ENCODE measurements at regions not wholly inside any gene's neighbourhood (a gene's known extent, or its start where the extent isn't known, plus 50 kb on each side); places are given as distances from the start of the nearest gene placed in this dataset.
A peak's percentile ranks its signal among the peaks of the same experiment; 100 is the strongest.

- no peak for TF ChIP-seq CTCF (IDR thresholded peaks at IDR 0.05; ENCODE audit: insufficient read depth, low read depth, low read length)
- peak; percentile 8 for DNase-seq (ENCODE audit: low read depth)
- no peak overlapping the region for H3K4me3 ChIP-seq (ENCODE audit: low read depth, low read length)
Observed at GRCh38 chr5:93890657-93891056, 149.3 kb upstream of the POU5F2 start.

GRCh38 chr5:93887678-93888077, 146.3 kb upstream of the POU5F2 start:
- no peak overlapping the region for H3K4me3 ChIP-seq (ENCODE audit: low read depth, low read length)
- no peak for TF ChIP-seq CTCF (IDR thresholded peaks at IDR 0.05; ENCODE audit: insufficient read depth, low read depth, low read length)
- DNase-seq (ENCODE audit: low read depth), result no peak

GRCh38 chr5:93886917-93887361, 145.5 kb upstream of the POU5F2 start:
- no peak for TF ChIP-seq CTCF (IDR thresholded peaks at IDR 0.05; ENCODE audit: insufficient read depth, low read depth, low read length)
- peak; percentile 33 for DNase-seq (ENCODE audit: low read depth)
- H3K4me3 ChIP-seq (ENCODE audit: low read depth, low read length), result peak overlapping the region; percentile 0

GRCh38 chr5:93886098-93886806, 144.9 kb upstream of the POU5F2 start:
- no peak for DNase-seq (ENCODE audit: low read depth)

GRCh38 chr5:93884254-93884653, 142.9 kb upstream of the POU5F2 start:
- no peak for TF ChIP-seq CTCF (IDR thresholded peaks at IDR 0.05; ENCODE audit: insufficient read depth, low read depth, low read length)
- H3K4me3 ChIP-seq (ENCODE audit: low read depth, low read length), result no peak overlapping the region
- no peak for DNase-seq (ENCODE audit: low read depth)

More at GRCh38 chr5:93886098-93886806, 144.9 kb upstream of the POU5F2 start:
- TF ChIP-seq CTCF (IDR thresholded peaks at IDR 0.05; ENCODE audit: insufficient read depth, low read depth, low read length), result no peak
- H3K4me3 ChIP-seq (ENCODE audit: low read depth, low read length), result no peak overlapping the region

GRCh38 chr5:93883459-93883858, 142.1 kb upstream of the POU5F2 start:
- DNase-seq (ENCODE audit: low read depth), result no peak
- TF ChIP-seq CTCF (IDR thresholded peaks at IDR 0.05; ENCODE audit: insufficient read depth, low read depth, low read length), result no peak
- no peak overlapping the region for H3K4me3 ChIP-seq (ENCODE audit: low read depth, low read length)

- no peak overlapping the region for H3K4me3 ChIP-seq (ENCODE audit: low read depth, low read length)
- no peak for DNase-seq (ENCODE audit: low read depth)
- peak; percentile 38 for TF ChIP-seq CTCF (IDR thresholded peaks at IDR 0.05; ENCODE audit: insufficient read depth, low read depth, low read length)
Observed at GRCh38 chr5:93875693-93876092, 134.3 kb upstream of the POU5F2 start.
